G401 (cell line): ENCODE measurements at regions not wholly inside any gene's neighbourhood (a gene's known extent, or its start where the extent isn't known, plus 50 kb on each side); places are given as distances from the start of the nearest gene placed in this dataset.
"Not testable (repeated sequence)": the region's sequence is repeated elsewhere in the genome, so short reads cannot be mapped to it uniquely, and the experiment has no call there.

Experiments
- DNase-seq: peaks from one replicate; pipeline ENCODE4 v3.0.0-alpha.2; 2015; ENCODE audit warnings: low spot score
- in situ Hi-C: cut with HindIII; loops from 2 replicates; pipeline ENCODE4 v1.10.0; 2016; ENCODE audit warnings: low sequenced_read_pairs, mixed read lengths

DNA sequence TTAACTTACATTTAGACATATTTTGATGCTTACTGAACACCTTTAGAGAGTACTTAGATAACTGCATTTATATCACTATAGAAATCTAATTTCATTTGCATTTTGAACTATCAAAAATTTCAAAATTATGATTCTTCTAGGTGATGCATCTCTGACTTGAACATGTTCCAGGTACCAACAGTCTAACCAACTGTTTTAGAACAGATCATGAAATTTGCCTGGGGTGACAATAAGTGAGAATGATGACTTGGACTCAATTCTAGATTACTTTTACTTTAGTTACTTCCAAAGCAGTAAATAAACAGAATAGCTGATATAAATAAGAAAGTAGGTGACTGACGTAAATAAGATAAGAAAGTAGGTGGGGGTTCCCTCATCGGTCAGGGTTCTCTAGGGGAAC, 307.8 kb downstream of the BCHE start:
- peak; percentile 79 for DNase-seq
- in situ Hi-C loops, result no loop called here

DNA sequence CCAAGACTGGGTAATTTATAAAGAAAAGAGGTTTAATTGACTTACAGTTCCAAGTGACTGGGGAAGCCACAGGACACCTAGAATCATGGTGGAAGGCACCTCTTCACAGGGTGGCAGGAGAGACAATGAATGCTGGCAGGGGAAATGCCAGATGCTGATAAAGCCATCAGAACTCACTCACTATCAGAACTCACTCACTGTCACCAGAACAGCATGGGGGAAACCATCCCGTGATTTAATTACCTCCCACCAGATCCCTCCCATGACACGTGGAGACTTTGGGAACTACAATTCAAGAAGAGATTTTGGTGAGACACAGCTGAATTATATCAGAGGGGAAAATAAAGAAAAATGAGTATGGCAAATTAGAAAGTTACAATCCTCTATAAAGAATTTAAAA, 310.9 kb downstream of the BCHE start:
- in situ Hi-C loops, result no loop called here
- DNase-seq, result no peak

DNA sequence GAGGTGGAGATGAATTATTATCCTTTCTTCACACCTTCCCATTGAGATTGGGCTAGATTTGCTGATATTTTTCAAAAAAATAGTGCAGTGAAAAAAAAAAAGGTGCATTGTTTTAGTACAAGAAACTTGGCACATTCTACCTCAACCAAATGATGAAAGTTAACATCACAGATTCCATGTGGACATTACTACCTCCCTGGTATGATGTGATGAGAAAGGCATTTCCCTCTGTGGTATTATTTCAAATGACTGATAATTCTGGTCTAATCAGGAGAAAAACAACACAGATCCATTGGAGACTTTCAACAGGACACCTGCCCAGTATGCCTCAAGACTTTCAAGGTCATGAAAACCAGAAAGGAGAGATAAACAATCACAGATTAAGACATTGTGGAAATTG, 313.4 kb downstream of the BCHE start:
- in situ Hi-C loops, result no loop called here
- peak; percentile 26 for DNase-seq

DNA sequence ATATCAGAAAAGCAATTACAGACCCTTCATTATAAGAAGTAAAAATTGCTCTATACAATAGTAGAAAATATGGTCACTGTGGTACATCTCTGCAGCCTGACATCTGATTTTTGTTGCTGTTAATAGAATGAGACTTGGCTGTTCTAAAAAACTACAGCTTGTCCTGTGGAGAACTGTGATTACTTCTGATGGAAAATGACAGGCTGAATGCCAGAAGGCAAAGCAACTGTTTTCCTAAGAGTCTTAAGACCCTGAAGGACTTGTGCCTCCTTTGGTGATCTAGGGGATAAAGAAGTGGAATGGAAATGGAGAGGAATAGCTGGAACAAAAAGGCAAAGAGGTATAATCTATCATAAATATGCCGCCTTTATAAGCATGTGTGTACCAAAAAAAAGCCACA, 314.8 kb downstream of the BCHE start:
- peak; percentile 94 for DNase-seq
- in situ Hi-C loops, result no loop called here

DNA sequence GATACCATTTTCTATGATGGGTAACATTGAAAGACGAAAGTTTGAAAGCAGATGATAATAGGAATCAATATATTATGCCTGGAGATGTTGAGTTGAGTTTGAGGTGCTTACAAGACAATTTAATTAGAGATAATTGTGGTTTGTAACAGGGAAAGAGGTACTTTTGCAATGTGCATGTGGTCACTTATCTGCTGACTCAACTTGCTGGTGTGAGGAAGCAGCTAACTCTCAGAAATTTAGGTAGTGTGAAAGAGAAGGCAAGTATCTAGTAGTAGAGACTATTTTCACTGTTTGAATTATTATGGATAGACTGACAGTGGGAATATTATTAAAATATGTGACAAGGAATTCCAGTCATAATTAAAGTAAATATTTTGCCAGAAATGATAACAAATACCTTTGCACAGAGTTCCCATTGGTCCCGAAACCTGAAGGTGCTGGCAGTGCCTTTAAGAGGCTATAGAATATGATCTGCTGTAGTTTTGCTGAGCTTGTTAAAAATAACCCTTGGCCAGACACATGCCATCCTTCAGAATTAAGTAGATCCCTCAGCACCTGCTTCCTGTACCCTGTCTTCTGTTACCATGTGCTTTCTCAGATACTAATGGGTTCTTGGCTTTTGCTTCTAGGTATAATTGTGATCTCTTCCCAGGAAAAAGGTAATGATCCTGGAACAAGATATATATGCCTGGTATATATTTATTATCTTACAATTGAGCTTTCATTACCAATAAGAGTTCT, 315.9 kb downstream of the BCHE start:
- in situ Hi-C loops, result no loop called here
- DNase-seq, result peak; percentile 57

DNA sequence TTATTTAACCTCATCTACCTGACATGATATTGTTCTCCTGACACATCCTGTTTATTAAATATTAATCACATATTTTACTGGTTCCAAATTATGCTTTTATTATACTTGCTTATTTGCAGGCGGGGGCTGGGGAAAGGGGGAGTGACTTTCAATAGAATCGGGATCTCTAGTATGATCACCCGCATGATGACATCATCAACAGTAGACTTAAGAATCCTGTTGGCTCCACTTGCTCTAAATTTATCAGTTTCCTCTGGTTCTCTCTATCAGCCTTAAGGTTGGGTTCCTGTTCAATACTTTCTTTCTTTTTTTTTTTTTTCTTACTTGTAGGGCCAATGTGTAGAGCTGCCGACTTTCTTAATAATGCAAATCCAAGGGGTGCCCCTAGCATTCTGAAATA, 317.5 kb downstream of the BCHE start:
- in situ Hi-C loops, result no loop called here
- DNase-seq, result no peak

DNA sequence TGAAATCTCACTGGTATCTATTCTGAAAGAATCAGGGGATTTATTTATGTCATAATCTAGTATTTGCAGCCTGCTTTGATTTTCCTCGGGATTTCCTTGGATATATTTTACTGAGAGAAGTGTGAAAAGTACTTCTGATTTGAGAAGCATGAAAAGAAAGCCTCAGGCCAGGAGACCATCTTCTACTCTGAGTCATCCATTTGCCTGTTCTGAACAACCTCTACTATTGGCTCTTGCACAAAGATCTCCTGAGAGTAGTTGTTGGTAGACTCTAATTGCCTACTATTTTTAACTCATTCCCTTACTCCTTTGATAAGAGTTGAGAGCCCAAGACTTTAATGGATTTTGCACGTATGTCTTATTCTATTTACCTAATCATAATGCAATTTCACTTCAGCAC, 318.9 kb downstream of the BCHE start:
- in situ Hi-C loops, result no loop called here
- DNase-seq, result no peak

DNA sequence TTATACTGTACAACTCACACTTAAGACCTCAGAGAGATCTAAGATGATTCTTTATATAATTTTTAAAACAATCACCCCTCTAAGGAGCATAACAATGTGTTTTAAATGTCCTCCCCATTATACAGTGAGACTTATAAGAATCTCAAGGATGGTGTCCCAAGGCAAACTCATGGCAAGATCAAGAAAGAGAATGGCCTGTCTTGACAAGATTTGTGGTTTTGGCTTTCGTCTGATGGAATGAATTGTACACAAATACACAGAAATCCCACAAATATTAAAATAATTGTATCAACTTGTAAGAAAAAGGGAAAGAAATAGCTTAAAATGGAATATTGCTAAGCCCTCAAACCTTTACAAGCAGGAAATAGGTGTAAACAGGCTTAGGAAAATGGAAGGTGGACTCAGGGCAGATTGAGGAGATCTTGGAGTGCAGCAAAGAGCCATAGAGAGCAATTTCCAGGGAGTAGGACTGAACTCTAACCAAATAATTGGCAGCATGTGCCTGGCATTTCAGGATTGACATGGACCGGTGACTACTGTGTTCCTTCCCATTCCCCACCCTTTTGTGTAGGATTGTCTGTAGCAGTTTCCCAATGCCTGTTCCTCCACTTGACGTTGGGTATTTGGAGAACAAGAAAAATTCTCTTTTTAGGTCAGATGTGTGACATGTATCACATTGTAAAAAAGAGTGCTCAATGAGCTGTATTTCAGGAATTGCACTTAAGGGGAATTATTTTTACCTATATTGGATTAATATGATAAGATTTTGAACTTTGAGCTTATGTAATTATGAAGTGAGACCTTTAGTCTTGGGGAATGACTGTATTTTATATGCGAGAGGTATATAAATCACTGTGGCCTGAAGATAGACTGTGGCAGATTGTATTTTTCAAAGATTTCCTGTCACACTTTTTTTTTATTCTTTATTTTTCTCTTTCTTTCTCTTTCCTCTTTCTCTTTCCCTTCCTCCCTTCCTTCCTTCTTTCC, 317.8 kb upstream of the SLITRK3 start:
- no peak for DNase-seq
- in situ Hi-C loops, result no loop called here

DNA sequence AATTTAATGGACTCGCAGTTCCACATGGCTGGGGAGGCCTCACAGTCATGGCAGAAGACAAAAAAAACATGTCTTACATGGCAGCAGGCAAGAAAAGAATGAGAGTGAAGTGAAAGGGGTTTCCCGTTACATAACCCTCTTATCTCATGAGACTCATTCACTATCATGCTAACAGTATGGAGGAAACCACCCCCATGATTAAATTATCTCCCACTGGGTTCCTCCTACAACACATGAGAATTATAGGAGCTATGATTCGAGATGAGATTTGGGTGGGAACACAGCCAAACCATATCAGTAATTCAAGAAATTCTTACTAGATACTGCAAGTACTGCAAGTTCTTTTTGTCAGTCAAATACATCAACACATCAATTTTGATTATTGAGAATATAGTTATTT, 311.4 kb upstream of the SLITRK3 start:
- no peak for DNase-seq
- in situ Hi-C loops, result no loop called here

DNA sequence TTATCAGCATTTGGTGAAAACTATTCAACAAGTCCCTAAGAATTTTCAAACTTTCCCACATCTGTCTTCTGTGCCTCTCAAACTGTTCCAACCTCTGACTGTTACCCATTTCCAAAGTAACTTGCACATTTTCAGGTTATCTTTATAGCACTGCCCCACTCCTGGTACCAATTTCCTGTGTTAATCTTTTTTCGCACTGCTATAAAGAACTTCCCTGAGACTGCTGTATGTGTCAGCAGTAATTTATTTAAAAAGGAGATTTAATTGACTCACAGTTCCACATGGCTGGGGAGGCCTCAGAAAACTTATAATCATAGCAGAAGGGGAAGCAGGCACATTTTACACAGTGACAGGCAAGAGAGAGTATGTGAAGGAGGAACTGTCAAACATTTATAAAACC, 310.9 kb upstream of the SLITRK3 start:
- no peak for DNase-seq
- in situ Hi-C loops, result no loop called here

DNA sequence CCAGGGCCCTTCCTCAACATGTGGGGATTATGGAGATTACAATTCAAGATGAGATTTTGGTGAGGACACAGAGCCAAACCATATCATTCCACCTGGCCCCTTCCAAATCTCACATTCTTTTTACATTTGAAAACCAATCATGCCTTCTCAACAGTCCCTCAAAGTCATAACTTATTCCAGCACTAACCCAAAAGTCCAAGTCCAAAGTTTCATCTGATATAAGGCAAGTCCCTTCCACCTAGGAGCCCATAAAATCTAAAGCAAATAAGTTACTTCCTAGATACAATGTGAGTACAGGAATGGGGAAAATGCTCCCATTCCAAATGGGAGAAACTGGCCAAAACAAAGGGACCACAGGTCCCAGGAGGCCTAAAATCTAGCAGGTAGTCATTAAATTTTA, 309.5 kb upstream of the SLITRK3 start:
- DNase-seq, result no peak
- in situ Hi-C loops, result no loop called here

DNA sequence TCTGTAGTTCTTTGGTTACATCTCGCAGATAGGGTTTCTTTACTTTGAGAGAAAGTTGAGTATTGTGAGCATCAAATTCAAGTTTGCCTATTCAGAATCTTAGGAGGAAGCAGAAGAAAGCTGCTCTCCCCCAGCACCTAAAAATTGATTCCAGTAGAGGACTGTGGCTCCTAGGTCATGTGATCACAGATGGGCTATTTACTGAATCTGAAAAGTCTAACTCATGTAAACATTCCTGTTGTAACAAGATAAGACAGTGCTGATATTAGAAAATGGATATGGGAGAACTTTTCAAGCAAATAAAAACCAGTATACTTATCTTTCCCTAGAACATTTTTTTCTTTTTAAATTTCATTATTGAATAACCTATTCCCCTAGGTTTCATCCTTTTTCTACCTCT, 308.4 kb upstream of the SLITRK3 start:
- DNase-seq, result no peak
- in situ Hi-C loops, result no loop called here

DNA sequence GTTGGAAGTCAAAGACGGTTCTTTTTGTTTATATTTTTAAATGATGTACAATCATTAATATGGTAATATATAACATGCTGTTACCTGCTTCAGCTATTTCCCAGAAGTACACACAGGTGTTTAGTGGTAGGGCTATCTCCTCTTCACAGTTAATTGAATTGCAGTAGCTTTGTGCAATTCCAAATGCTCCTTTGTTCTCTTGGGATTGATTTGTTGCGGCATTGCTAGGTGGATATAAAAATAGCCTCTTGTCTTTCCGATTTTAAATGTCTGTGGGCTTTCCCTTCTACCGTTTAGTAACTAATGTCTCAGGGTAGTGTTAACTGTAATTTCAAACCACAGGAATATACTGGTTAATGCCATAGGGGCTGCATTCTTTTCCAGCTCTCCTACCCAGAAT, 307.6 kb upstream of the SLITRK3 start:
- in situ Hi-C loops, result no loop called here
- DNase-seq, result no peak

DNA sequence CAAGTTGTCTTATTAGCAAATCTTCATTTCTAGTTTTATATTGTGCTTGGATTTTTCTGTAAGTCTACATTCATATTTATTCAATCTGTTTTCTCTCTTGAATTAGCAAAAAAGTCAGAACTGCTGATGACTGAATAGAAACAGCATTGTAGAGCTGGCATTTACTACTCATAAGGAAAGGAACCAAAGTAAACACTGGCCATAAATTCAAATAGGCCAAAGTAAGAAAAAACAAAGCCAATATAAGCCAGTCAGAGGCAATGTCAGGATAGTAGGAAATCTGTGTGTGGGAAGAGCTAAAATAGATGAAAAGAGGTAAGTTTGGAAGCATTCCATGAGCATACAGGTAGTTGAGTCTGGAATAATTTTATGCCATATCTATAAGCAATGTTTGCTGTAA, 307.2 kb upstream of the SLITRK3 start:
- DNase-seq, result no peak
- in situ Hi-C loops, result no loop called here

DNA sequence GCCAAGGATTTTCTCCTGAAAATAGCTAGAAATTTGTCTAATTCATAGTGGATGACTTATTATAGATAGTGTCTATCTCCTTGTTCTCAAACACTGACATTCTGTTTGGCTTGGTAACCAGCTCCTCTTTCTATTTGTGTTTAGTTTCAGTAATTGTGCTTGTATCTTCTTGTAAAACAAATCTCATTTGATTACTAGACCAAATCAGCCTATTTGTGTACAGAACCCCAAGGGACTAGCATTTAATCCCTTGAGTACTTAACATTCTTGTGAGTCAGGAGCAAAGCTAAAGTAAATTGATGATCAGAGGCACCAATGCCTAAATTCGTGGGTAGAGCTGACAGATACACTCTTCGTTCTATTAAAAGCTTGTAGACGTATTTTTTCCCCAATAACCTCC, 306.5 kb upstream of the SLITRK3 start:
- in situ Hi-C loops, result no loop called here
- no peak for DNase-seq

DNA sequence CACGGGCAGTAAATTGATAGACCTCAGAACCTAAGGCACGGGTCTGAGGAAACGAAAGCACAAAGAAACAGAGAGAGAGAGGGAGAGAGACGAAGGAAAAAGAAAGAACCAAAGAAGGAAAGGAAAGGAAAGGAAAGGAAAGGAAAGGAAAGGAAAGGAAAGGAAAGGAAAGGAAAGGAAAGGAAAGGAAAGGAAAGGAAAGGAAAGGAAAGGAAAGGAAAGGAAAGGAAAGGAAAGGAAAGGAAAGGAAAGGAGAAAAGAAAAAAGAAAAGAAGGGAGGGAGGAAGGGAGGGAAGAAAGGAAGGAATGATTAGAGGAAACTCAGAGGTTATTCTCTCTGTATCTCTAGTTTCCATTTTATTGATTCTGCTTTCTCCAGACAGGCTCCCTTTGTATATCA, 302.6 kb upstream of the SLITRK3 start:
- in situ Hi-C loops, result not testable (repeated sequence)

DNA sequence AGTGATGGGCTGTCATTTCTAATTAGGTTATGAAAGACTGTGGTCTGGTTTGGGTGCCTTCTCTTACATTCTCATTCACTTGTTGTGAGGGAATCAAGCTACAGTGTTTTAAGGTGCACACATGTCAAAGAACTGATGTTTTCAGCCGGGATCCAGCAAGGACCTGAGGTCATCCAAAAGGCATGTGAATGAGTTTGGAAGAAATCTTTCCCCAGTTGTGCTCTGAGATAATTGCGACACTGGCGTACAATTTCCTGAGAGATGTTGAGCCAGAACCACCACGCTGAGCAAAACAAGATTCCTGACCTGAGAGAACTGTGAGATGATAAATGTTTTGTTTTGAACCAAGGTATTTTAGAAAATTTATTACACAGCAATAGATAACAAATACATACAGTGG, 295.3 kb upstream of the SLITRK3 start:
- DNase-seq, result no peak
- in situ Hi-C loops, result no loop called here

More for the DNA sequence above, 302.6 kb upstream of the SLITRK3 start:
- DNase-seq, result not testable (repeated sequence)

DNA sequence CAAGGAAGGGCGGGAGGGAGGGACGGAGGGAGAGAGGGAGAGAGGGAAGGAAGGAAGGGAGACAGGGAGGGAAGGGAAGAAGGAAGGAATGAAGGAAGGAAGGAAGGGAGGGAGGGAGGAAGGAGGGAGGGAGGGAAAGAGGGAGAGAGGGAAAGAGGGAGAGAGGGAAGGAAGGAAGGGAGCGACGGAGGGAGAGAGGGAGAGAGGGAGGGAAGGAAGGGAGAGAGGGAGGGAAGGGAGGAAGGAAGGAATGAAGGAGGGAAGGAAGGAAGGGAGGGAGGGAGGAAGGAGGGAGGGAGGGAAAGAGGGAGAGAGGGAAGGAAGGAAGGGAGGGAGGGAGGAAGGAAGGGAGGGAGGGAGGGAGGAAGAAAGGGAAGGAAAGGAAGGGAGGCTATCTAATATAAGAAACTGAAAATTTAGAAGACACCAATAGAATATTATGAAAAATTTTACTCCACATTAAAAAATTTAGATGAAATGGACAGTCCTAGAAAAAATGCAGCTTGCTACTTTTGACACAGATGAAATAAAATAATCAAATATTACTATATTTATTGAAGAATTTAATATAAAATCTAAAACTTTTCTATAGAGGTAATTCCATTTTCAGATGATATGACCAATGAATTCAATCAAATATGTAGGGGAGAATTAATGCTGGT, 280.3 kb upstream of the SLITRK3 start:
- DNase-seq, result no peak
- in situ Hi-C loops, result no loop called here

DNA sequence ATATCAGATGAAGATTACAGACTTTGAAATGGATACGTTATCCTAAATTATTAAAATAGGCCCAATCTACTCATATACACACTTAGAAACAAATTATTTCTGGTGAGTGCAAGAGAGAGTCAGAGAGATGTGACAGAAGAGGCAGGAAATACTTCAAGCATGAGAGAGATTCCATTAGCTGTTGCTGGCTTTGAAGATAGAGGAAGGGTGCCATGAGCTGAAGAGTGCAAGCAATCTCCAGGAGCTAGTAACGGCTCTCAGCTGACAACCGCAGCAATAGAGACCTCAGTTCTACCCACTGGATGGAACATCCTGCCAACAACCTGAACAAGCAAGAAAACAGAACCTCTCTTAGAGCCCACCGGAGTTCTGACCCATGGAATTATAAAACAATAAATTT, 270.7 kb upstream of the SLITRK3 start:
- in situ Hi-C loops, result no loop called here

DNA sequence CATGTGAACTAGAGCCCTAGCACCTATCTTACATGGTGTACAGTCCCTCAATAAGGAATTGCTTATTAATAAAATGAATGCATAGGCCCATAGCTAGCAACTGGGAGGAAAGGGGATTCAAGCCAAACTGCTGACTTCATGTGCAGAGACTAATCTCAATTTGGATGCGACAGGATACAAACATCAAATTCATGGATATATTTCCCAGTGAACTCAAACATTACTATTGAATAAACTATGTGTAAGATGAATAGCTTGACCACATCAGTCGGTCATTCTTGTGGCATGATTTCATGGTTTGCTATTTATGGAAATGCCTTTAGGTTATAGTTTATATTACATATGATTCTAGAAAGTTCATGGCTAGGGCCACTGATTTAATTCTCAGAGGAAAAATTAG, 268.6 kb upstream of the SLITRK3 start:
- in situ Hi-C loops, result no loop called here
- DNase-seq, result no peak

More for the DNA sequence above, 270.7 kb upstream of the SLITRK3 start:
- no peak for DNase-seq
